Stimulated activated naive CD8-positive, alpha-beta T cell treated with anti-CD3 and anti-CD28 coated beads, Interleukin-15, Interleukin-2, amounts not matched to agents 100 U/mL and 50 U/mL, for 24 hours (primary cell): ENCODE measurements at regions not wholly inside any gene's neighbourhood (a gene's known extent, or its start where the extent isn't known, plus 50 kb on each side); places are given as distances from the start of the nearest gene placed in this dataset.

Experiments
- ATAC-seq: fragments of 150-1000 bp; cut with Tn5 transposase; one replicate; pipeline ENCODE4 v1.10.0; 2021
- DNase-seq: peaks from one replicate; pipeline ENCODE4 v3.0.0; 2021

- no peak for DNase-seq
- ATAC-seq, result no peak
These were observed 66.6 kb downstream of the NEURL3 start for GRCh38 chr2:96438589-96438988.

- no peak for ATAC-seq
These were observed 67.6 kb downstream of the NEURL3 start for GRCh38 chr2:96437512-96437911.

GRCh38 chr2:96436961-96437360 is 68.2 kb downstream of the NEURL3 start:
- no peak for DNase-seq
- no peak for ATAC-seq

More at GRCh38 chr2:96437512-96437911, 67.6 kb downstream of the NEURL3 start:
- no peak for DNase-seq

GRCh38 chr2:96436416-96436815 is 68.7 kb downstream of the NEURL3 start:
- DNase-seq, result no peak
- ATAC-seq, result no peak

GRCh38 chr2:96431319-96431718 is 73.8 kb downstream of the NEURL3 start:
- ATAC-seq (no peak), DNase-seq (no peak)

GRCh38 chr2:96430394-96430988 is 74.7 kb downstream of the NEURL3 start:
- ATAC-seq (no peak), DNase-seq (no peak)

- DNase-seq (no peak), ATAC-seq (peak; percentile 91)
These were observed 77.2 kb downstream of the NEURL3 start for GRCh38 chr2:96427917-96428316.

GRCh38 chr2:96427169-96427568 is 78.0 kb downstream of the NEURL3 start:
- DNase-seq, result no peak
- no peak for ATAC-seq

- DNase-seq (no peak), ATAC-seq (no peak)
These were observed 81.3 kb downstream of the NEURL3 start for GRCh38 chr2:96423828-96424227.
